ENCODE measurements at regions not wholly inside any gene's neighbourhood (a gene's known extent, or its start where the extent isn't known, plus 50 kb on each side); places are given as distances from the start of the nearest gene placed in this dataset.

DNA sequence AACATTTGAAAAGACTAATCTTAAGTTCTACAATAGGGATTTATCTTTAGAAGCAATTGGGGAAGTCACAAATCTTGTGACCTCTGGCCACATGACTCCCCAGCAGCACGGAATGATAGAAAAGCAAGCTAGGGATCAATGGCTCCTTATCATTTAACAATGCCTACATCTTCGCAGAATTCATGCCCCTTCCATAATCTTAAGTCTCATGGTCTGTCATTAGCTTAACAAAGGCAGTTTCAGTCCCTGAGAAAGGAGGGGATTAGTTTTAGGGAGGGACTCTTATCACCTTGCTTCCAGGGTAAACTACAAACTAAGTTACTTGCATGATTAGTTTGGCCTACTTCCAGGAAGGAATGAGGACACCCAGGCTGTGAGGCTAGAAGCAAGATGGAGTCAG, 486.0 kb downstream of the RMST start:
- Histone ChIP-seq H2AFZ (ENCODE audit: low read depth, low read length) (no peak overlapping the region), H3K4me1 (ENCODE audit: insufficient read depth, low read length) (no peaks in the 10 kb centered on the region), H3K36me3 (ENCODE audit: insufficient read depth, low read length) (no peaks in the 10 kb centered on the region), H3K27me3 (ENCODE audit: insufficient read depth, low read length) (no peaks in the 10 kb centered on the region), H3K9me3 (ENCODE audit: low read length) (peaks cover 3% of the 10 kb centered on the region), H3K4me3 (ENCODE audit: low read length) (no peak overlapping the region)

DNA sequence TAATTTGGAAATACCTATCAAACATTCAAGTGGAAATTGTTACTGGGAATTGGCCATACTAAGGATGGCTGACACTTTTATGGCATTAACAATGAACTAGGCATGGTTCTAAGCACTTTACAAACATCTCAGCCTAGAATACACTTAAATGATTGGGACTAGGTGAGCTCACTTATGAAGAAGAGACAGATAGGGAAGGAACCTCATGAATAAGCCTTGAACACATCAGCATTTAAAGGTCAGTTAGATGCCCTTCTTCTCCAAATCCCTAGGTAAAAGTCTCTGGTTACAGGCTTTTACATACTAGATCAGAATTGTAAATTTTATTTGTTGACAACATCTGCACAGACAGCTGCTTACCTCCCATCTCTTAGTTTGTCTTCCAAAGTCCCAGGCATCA, 488.6 kb downstream of the RMST start:
- Histone ChIP-seq H3K9me3 (ENCODE audit: low read length) (peaks cover 3% of the 10 kb centered on the region), H3K36me3 (ENCODE audit: insufficient read depth, low read length) (no peaks in the 10 kb centered on the region), H3K4me1 (ENCODE audit: insufficient read depth, low read length) (no peaks in the 10 kb centered on the region), H3K27me3 (ENCODE audit: insufficient read depth, low read length) (no peaks in the 10 kb centered on the region), H3K4me3 (ENCODE audit: low read length) (no peak overlapping the region), H2AFZ (ENCODE audit: low read depth, low read length) (no peak overlapping the region)

DNA sequence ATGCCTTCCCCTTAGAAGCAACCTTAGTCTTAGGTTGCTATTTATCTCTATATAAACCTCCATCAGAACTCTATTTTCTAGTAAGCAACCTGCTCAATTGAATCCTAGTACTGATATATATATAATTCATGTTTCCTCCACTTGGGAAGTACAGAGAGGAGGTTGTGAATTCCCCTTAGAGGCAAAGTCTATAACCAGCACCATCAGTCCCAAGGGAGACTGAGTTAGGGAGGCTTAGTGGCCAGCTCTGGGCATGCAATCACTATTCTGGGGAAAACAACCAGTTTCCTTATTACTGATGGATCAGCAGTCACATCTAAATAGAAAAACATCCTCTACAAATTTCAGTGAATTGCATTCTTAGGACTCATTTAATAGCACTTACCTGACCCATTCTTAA, 489.1 kb downstream of the RMST start:
- H3K4me3 ChIP-seq (ENCODE audit: low read length): no peak overlapping the region
- H2AFZ ChIP-seq (ENCODE audit: low read depth, low read length): no peak overlapping the region
- H3K9me3 ChIP-seq (ENCODE audit: low read length): peaks cover 3% of the 10 kb centered on the region
- H3K27me3 ChIP-seq (ENCODE audit: insufficient read depth, low read length): no peaks in the 10 kb centered on the region
- no peaks in the 10 kb centered on the region for H3K4me1 ChIP-seq (ENCODE audit: insufficient read depth, low read length)
- H3K36me3 ChIP-seq (ENCODE audit: insufficient read depth, low read length): no peaks in the 10 kb centered on the region

DNA sequence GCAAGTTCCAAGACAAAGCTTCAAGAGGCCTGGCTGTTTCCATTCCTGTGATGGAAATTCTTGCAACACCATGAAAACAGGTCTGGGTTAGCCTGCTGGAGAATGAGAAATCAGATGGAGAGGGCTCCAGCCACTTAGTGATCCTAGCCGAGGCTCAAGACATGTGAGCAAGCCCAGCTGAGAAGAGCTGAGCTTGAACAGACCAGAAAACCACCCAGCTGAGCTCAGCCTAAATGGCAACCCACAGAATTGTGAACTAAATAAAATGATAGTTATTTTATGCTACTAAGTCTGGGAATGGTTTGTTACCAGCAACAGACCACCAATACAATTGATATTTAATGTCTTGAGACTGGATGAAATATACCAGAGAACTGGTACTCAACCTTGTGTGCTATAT, 494.5 kb downstream of the RMST start:
- no peaks in the 10 kb centered on the region for H3K4me1 ChIP-seq (ENCODE audit: insufficient read depth, low read length)
- no peak overlapping the region for H2AFZ ChIP-seq (ENCODE audit: low read depth, low read length)
- no peaks in the 10 kb centered on the region for H3K27me3 ChIP-seq (ENCODE audit: insufficient read depth, low read length)
- H3K4me3 ChIP-seq (ENCODE audit: low read length): no peak overlapping the region
- H3K36me3 ChIP-seq (ENCODE audit: insufficient read depth, low read length): no peaks in the 10 kb centered on the region
- no peaks in the 10 kb centered on the region for H3K9me3 ChIP-seq (ENCODE audit: low read length)

DNA sequence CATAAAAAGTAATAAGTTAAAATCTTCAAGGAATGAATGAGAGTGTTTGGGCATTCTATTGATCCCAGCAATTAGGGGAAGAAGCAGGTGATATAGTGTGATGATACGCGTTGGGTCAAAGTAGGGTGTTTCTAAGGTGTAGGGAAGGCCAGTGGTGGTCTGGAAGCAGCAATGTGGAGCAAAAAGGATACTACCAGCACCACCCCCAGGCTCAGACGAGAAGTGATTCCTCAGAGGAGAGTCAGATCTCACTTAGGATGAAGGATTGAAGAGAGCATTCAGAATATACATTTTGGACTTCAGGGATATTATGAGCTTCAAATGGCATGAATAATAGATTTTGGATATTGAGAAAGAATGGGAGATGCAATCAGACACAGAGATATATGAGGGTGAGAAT, 497.6 kb downstream of the RMST start:
- Histone ChIP-seq H2AFZ (ENCODE audit: low read depth, low read length) (no peak overlapping the region), H3K27me3 (ENCODE audit: insufficient read depth, low read length) (no peaks in the 10 kb centered on the region), H3K4me1 (ENCODE audit: insufficient read depth, low read length) (no peaks in the 10 kb centered on the region), H3K4me3 (ENCODE audit: low read length) (no peak overlapping the region), H3K9me3 (ENCODE audit: low read length) (no peaks in the 10 kb centered on the region), H3K36me3 (ENCODE audit: insufficient read depth, low read length) (no peaks in the 10 kb centered on the region)

DNA sequence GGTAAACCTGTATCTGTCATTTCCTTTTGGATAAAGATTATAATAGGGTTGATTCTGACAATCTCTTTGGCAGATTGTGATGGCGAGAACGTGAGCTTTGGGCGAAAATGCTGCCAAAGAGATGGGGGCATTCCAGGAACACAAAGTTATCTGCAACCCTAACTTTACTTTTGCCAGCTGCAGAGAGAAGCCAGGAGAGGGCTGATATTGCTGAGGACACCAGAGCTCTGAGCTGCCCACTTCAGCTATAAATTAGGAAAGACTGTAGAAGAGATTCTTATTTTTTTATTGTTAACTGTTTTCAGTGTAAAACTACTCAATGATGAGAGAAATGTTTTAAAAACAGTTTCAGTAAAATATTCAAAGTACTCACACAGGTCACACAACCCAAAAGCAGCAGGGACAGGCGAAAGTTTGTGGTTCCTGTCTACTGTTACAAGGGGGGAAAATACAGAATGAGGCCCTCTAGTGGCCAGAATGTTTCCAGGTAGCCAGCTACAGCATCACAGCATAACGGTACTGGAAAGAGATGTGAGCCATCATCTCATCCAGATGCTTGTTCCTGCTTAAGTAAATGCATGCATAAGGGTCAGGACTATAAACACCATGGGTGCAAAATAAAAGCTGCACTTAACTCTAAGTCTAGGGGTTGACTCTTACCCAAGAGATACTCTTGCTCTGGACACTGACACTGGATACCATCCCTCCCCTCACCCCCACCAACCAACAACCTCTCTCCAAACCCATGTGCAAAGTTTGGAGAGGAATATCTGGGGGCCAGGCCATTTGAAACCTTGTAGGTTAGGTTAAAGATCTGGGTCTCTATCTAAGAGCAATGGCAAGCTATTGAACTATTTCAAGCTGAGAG, 498.4 kb downstream of the RMST start:
- Histone ChIP-seq H3K4me1 (ENCODE audit: insufficient read depth, low read length) (no peaks in the 10 kb centered on the region), H3K27me3 (ENCODE audit: insufficient read depth, low read length) (no peaks in the 10 kb centered on the region), H3K4me3 (ENCODE audit: low read length) (no peak overlapping the region), H3K9me3 (ENCODE audit: low read length) (no peaks in the 10 kb centered on the region), H3K36me3 (ENCODE audit: insufficient read depth, low read length) (no peaks in the 10 kb centered on the region), H2AFZ (ENCODE audit: low read depth, low read length) (no peak overlapping the region)

DNA sequence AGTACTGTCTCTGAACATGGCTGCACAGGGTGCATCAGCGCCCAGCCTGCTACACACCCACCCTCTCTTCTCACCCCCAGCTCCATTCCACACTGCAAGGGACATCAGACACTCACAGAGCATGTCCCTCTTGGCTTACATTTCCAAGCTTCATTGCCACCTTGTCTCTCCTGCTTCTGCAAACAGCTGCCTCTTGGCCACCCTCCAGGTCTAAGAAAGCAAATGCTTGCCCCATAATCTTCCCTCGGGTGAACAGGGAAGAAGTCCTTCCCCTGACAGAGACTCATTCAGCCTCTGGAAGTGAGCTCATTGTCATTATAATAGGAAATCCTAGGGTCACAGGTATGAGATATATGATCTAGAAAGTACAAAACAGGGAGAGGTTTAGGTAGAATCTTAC, 505.2 kb downstream of the RMST start:
- Histone ChIP-seq H3K9me3 (ENCODE audit: low read length) (no peaks in the 10 kb centered on the region), H3K4me1 (ENCODE audit: insufficient read depth, low read length) (no peaks in the 10 kb centered on the region), H2AFZ (ENCODE audit: low read depth, low read length) (no peak overlapping the region), H3K27me3 (ENCODE audit: insufficient read depth, low read length) (no peaks in the 10 kb centered on the region), H3K36me3 (ENCODE audit: insufficient read depth, low read length) (no peaks in the 10 kb centered on the region), H3K4me3 (ENCODE audit: low read length) (no peak overlapping the region)

DNA sequence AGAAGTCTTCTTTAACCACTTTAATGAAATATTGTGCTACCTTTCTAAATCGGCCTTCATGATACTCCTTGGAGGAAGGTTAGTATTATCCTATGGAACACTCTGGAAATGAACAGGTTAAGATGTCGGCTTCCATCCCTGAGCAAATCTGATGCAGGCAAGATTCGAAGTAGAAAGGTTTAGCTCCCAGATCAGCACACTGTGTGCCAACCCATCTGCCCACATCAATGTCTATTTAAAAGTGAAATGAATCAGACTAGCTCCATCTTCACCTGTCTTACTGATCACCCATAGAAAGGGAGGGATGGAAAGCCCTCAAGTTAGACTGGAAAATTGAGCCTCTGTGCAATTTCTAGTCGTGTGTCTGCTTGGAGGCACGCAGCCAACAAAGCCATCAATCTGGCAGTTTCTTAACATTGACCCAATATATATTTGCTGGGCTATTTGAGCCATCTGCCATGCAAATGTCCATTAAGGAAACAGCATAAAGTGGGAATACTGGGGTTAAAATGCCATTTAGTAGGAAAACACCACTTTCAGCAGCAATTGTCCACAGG, 506.1 kb downstream of the RMST start:
- Histone ChIP-seq H3K27me3 (ENCODE audit: insufficient read depth, low read length) (no peaks in the 10 kb centered on the region), H3K4me1 (ENCODE audit: insufficient read depth, low read length) (no peaks in the 10 kb centered on the region), H3K36me3 (ENCODE audit: insufficient read depth, low read length) (no peaks in the 10 kb centered on the region), H3K9me3 (ENCODE audit: low read length) (no peaks in the 10 kb centered on the region), H2AFZ (ENCODE audit: low read depth, low read length) (no peak overlapping the region), H3K4me3 (ENCODE audit: low read length) (no peak overlapping the region)

DNA sequence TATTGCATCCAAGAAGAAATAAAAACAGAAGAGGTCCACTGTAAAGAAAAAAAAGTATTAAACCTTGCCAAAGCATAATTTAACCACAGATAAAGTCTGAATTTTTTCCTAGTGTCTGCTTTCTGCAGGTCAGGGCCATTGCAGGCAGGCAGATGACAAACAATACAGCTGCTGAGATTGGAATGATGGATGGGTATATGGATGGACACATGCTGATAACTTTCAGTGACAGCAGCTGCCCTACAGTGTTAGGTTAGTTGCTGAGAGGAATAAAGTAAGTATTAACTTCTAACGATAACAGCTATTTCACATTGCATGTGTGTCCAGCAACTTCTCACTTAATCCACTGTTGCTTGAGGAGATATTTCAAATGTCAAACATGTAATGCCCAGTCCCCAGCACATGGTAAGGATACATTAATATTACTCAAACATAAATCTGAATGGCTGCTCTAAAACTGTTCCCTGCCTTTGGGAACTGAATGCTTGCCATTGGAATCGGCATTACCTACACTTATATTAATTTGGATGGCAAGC, 515.3 kb downstream of the RMST start:
- Histone ChIP-seq H3K36me3 (ENCODE audit: insufficient read depth, low read length) (no peaks in the 10 kb centered on the region), H3K4me3 (ENCODE audit: low read length) (no peak overlapping the region), H3K4me1 (ENCODE audit: insufficient read depth, low read length) (no peaks in the 10 kb centered on the region), H2AFZ (ENCODE audit: low read depth, low read length) (no peak overlapping the region), H3K27me3 (ENCODE audit: insufficient read depth, low read length) (no peaks in the 10 kb centered on the region), H3K9me3 (ENCODE audit: low read length) (no peaks in the 10 kb centered on the region)

DNA sequence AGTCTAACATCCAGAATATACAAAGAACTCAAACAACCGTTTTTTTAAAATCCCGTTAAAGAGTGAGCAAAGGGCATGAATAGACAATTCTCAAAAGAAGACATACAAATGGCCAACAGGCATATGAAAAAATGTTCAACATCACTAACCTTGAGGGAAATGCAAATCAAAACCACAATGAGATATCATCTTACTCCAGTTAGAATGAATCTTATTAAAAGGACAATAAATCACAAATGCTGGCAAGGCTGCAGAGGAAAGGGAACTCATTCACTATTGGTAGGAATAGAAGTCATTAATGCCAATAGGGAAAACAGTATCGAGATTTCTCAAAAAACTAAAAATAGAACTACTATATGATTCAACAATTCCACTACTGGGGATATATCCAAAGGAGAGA, 520.1 kb downstream of the RMST start:
- Histone ChIP-seq H3K36me3 (ENCODE audit: insufficient read depth, low read length) (no peaks in the 10 kb centered on the region), H3K4me1 (ENCODE audit: insufficient read depth, low read length) (no peaks in the 10 kb centered on the region), H3K4me3 (ENCODE audit: low read length) (no peak overlapping the region), H2AFZ (ENCODE audit: low read depth, low read length) (no peak overlapping the region), H3K27me3 (ENCODE audit: insufficient read depth, low read length) (no peaks in the 10 kb centered on the region), H3K9me3 (ENCODE audit: low read length) (no peaks in the 10 kb centered on the region)

DNA sequence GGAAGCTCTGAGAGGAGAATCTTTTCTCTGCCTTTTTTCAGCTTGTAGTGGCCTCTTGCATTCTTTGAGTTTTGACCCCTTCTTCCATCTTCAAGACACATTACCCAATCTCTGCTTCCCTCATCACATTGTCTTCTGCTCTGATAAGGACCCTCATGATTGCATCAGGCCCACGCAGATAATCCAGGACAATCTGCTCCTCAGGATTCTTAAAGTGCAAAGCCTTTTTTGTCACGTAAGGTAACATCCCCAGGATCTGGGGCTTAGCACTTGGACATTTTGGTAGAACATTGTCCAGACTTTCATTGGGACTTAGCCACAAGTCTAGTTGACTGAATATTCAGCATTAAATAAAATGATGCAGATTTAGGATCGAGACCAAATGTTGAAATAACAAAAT, 521.2 kb downstream of the RMST start:
- Histone ChIP-seq H2AFZ (ENCODE audit: low read depth, low read length) (no peak overlapping the region), H3K9me3 (ENCODE audit: low read length) (no peaks in the 10 kb centered on the region), H3K4me1 (ENCODE audit: insufficient read depth, low read length) (no peaks in the 10 kb centered on the region), H3K27me3 (ENCODE audit: insufficient read depth, low read length) (no peaks in the 10 kb centered on the region), H3K36me3 (ENCODE audit: insufficient read depth, low read length) (no peaks in the 10 kb centered on the region), H3K4me3 (ENCODE audit: low read length) (no peak overlapping the region)

DNA sequence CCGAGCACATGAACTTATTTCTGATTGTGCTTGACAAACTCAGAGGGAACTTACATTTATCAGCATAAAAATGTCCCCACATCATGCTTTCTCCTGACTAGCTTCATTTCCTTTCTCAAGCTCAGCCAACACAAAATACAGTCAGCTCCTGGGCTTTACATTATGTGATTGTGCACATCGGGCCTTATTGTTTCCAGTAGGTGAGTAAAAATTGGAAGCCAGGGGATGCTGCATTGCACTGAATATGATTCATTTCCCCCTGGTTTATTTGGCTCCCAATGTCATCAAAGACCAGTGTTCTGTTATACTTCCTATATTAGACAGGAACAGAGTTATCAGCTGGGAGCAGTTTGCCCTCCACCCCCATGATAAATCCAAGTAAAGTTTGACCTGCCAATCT, 521.8 kb downstream of the RMST start:
- Histone ChIP-seq H3K9me3 (ENCODE audit: low read length) (no peaks in the 10 kb centered on the region), H3K4me3 (ENCODE audit: low read length) (no peak overlapping the region), H2AFZ (ENCODE audit: low read depth, low read length) (no peak overlapping the region), H3K4me1 (ENCODE audit: insufficient read depth, low read length) (no peaks in the 10 kb centered on the region), H3K27me3 (ENCODE audit: insufficient read depth, low read length) (no peaks in the 10 kb centered on the region), H3K36me3 (ENCODE audit: insufficient read depth, low read length) (no peaks in the 10 kb centered on the region)

DNA sequence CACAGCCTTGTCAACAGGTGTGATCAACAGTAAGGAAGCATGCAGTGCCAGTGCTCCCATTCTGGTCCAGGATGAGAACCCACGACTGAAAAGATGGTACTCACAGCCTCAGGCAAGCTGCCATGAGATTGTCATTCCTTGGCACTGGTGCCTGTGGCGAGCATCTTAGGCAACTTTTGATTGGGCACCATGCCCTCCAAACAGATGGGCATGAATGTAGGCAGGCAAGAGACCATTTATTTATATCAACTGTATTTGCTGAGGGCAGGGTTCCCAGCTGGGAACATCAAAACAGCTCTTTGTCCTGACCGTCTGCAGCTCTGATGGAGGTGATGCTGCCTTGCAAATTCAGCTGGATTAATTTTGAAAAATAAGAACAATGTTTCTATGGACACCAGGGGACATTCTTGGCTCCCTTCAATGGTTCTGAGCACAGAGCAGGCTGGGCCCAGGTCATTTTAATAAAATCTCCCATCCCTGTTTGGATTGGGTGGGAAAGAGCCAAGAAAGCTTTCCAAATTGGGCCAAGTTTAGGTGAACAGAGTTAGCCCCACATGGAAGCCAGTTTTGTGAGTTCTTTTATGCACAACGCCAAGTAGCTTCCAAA, 522.5 kb downstream of the RMST start:
- H3K27me3 ChIP-seq (ENCODE audit: insufficient read depth, low read length): no peaks in the 10 kb centered on the region
- no peak overlapping the region for H3K4me3 ChIP-seq (ENCODE audit: low read length)
- no peaks in the 10 kb centered on the region for H3K36me3 ChIP-seq (ENCODE audit: insufficient read depth, low read length)

More for the DNA sequence above, 522.5 kb downstream of the RMST start:
- H2AFZ ChIP-seq (ENCODE audit: low read depth, low read length): no peak overlapping the region
- no peaks in the 10 kb centered on the region for H3K9me3 ChIP-seq (ENCODE audit: low read length)
- H3K4me1 ChIP-seq (ENCODE audit: insufficient read depth, low read length): no peaks in the 10 kb centered on the region
